Type B pancreatic cell (in vitro differentiated cells): ENCODE measurements at regions not wholly inside any gene's neighbourhood (a gene's known extent, or its start where the extent isn't known, plus 50 kb on each side); places are given as distances from the start of the nearest gene placed in this dataset.

Experiments used
- DNase-seq: peaks from one replicate; pipeline ENCODE4 v3.0.0; 2021; ENCODE audit warnings: mixed read lengths; ENCODE audit not compliant: unreplicated experiment; ENCODE audit errors: extremely low spot score
- H3K27ac Mint-ChIP-seq: 2 replicates; pipeline ENCODE4 v1.8.0; 2021; ENCODE audit warnings: mild to moderate bottlenecking, mixed read lengths
- H3K27me3 Mint-ChIP-seq: 2 replicates; pipeline ENCODE4 v1.8.0; 2021; ENCODE audit warnings: mixed read lengths
- H3K36me3 Mint-ChIP-seq: 2 replicates; pipeline ENCODE4 v1.8.0; 2021; ENCODE audit warnings: mixed read lengths
- H3K4me1 Mint-ChIP-seq: one replicate; pipeline ENCODE4 v1.8.0; 2021; ENCODE audit warnings: mixed read lengths; ENCODE audit not compliant: unreplicated experiment
- H3K4me3 Mint-ChIP-seq: 2 replicates; pipeline ENCODE4 v1.8.0; 2021; ENCODE audit warnings: mild to moderate bottlenecking, mixed read lengths
- H3K9me3 Mint-ChIP-seq: 2 replicates; pipeline ENCODE4 v1.8.0; 2021; ENCODE audit warnings: mixed read lengths
- TF ChIP-seq, protein P1 (sequence below): fragments of 200-600 bp; sonication (generic); conservative IDR thresholded peaks from 2 replicates; pipeline ENCODE4 v1.5.0; 2021; ENCODE audit warnings: antibody characterized with exemption, mild to moderate bottlenecking

DNA sequence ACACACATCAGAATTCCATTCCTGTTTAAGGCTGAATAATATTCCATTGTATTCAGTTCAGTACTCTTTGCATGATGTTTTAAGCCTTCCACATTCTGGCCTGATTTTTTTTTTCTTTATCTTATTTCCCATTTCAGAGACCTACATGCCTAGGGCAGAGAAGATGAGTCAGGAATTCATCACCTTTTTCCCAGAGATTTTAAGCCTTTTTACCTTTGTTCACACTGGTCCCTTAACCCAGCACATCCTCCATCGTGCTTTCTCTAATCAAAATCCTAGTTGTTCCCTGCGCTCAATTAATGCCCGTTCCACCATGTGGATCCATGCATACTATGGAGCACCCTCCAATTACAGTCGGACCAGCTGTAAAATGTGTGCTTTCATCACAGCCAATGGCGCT lies 245.1 kb downstream of the DHX15 start:
- no peak for DNase-seq
- no peaks in the 10 kb centered on the region for H3K27me3 Mint-ChIP-seq
- no peaks in the 10 kb centered on the region for H3K4me1 Mint-ChIP-seq
- H3K9me3 Mint-ChIP-seq: no peaks in the 10 kb centered on the region
- no peak overlapping the region for H3K4me3 Mint-ChIP-seq
- TF ChIP-seq, protein P1, sequence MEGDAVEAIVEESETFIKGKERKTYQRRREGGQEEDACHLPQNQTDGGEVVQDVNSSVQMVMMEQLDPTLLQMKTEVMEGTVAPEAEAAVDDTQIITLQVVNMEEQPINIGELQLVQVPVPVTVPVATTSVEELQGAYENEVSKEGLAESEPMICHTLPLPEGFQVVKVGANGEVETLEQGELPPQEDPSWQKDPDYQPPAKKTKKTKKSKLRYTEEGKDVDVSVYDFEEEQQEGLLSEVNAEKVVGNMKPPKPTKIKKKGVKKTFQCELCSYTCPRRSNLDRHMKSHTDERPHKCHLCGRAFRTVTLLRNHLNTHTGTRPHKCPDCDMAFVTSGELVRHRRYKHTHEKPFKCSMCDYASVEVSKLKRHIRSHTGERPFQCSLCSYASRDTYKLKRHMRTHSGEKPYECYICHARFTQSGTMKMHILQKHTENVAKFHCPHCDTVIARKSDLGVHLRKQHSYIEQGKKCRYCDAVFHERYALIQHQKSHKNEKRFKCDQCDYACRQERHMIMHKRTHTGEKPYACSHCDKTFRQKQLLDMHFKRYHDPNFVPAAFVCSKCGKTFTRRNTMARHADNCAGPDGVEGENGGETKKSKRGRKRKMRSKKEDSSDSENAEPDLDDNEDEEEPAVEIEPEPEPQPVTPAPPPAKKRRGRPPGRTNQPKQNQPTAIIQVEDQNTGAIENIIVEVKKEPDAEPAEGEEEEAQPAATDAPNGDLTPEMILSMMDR: no peak
- no peak overlapping the region for H3K27ac Mint-ChIP-seq
- H3K36me3 Mint-ChIP-seq: no peaks in the 10 kb centered on the region

DNA sequence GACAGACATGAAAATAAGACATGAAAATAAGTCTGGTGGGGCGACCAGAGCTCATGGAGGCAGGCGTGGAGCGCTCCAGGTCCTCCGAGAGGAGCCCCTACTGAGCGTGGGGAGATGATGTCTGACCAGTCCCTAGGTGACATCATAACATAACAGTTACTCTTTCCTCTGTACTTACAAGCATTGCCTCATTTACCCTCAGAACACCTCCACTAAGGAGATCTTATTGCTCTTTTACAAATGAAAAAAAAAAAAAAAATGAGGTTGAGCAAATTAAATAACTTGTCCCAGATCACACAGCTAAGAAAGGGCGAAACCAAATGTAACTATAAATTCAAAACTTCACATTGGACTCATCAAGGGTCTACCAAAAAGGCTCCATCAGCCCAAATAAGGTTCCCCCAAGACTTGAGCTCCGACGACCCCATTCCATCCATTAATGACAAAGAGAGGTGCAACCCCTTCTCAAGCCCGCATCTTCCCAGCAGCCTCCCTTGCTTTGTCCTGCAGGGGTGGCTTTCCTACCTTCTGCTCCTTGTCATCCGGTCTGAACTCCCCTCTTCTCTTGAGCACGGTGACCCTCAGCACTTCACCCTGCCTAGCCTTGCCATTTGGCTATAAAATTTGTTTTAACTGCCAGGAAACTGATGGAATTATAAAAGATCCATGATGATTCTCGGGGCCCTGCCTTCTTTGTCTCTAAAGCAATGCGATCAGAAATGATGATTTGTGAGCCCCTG lies 246.7 kb downstream of the DHX15 start:
- H3K36me3 Mint-ChIP-seq: no peaks in the 10 kb centered on the region
- no peak overlapping the region for H3K27ac Mint-ChIP-seq
- no peaks in the 10 kb centered on the region for H3K27me3 Mint-ChIP-seq
- DNase-seq: no peak
- TF ChIP-seq, protein P1: no peak
- no peaks in the 10 kb centered on the region for H3K9me3 Mint-ChIP-seq
- no peak overlapping the region for H3K4me3 Mint-ChIP-seq
- no peaks in the 10 kb centered on the region for H3K4me1 Mint-ChIP-seq

DNA sequence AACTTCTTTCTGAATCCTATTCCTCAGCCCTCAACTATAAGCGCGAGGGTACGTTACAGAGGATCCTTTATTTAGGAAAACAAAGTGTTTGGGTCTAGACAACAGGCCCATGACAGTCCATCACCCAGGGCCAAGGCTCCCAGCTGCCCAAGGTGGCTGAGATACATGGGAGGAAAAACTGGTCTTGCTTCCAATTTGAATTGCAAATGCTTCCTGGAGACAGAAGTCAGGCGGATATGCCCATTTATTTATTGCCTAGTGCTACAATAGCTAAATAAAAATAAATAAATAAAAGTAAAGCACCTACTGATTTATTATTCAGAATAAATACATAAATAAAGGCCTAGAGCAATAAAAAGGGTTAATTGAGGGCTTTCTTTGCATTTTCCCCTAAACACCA lies 248.7 kb downstream of the DHX15 start:
- Mint-ChIP-seq H3K9me3 (no peaks in the 10 kb centered on the region), H3K27ac (no peak overlapping the region), H3K36me3 (no peaks in the 10 kb centered on the region), H3K4me1 (no peaks in the 10 kb centered on the region), H3K27me3 (no peaks in the 10 kb centered on the region), H3K4me3 (no peak overlapping the region)
- DNase-seq: no peak
- TF ChIP-seq, protein P1: no peak

DNA sequence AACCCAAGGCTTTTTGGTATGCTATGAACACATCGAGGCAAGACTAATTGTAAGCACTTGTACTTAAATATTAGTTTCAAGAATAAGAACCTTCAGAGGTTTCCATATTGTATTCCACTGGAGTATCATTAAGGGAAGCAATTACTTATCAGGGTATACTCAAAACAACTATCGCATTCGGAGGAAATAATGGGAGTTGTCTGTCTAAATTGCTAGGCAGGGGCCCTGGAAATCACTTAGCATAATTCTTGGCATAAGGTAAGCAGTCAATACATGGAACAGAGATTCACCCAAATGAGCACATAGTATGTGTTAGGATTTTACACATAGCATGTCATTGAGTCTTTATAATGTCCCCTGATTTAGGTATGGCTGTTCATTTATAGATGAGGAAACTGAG lies 249.4 kb downstream of the DHX15 start:
- Mint-ChIP-seq H3K36me3 (no peaks in the 10 kb centered on the region), H3K27me3 (no peaks in the 10 kb centered on the region), H3K4me1 (no peaks in the 10 kb centered on the region), H3K4me3 (no peak overlapping the region), H3K9me3 (no peaks in the 10 kb centered on the region), H3K27ac (no peak overlapping the region)
- TF ChIP-seq, protein P1: no peak
- DNase-seq: no peak

DNA sequence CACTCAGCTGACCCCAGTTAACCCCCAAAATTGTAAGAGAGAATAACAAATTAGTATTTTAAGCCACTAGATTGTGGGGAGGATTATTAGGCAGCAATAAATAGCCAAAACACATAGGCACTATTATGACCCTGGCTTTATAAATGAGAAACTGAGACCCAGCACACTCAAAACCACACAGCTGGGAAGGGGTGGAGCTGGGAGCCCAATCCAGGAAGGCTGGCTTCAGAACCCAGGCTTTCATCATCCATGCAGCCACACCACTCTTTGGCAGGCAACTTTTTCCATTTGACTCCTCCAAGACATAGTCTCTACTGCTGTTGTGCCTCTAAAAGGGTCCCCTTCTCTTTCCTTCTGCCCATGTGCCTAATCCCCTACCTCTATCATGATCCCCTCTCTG lies 253.8 kb downstream of the DHX15 start:
- no peak overlapping the region for H3K4me3 Mint-ChIP-seq
- H3K27ac Mint-ChIP-seq: no peak overlapping the region
- TF ChIP-seq, protein P1: no peak
- no peak for DNase-seq
- H3K9me3 Mint-ChIP-seq: no peaks in the 10 kb centered on the region
- H3K27me3 Mint-ChIP-seq: peaks cover 8% of the 10 kb centered on the region
- no peaks in the 10 kb centered on the region for H3K4me1 Mint-ChIP-seq
- no peaks in the 10 kb centered on the region for H3K36me3 Mint-ChIP-seq
